ENCODE measurements at regions not wholly inside any gene's neighbourhood (a gene's known extent, or its start where the extent isn't known, plus 50 kb on each side); places are given as distances from the start of the nearest gene placed in this dataset.

GRCh38 chr11:16669799-16670415 is 68.5 kb upstream of the C11orf58 start:
- Histone ChIP-seq H3K27me3 (ENCODE audit: control insufficient read depth, insufficient read depth, low read length) (no peaks in the 10 kb centered on the region), H3K4me3 (ENCODE audit: low read depth in 2 of 2, low read length in 2 of 2) (no peak overlapping the region), H3K4me1 (ENCODE audit: control insufficient read depth, insufficient read depth, low read length) (no peaks in the 10 kb centered on the region), H3K9me3 (ENCODE audit: control insufficient read depth, insufficient read depth, low read depth, low read length) (no peaks in the 10 kb centered on the region), H3K36me3 (ENCODE audit: control insufficient read depth, insufficient read depth, low read length) (no peaks in the 10 kb centered on the region), H3K27ac (ENCODE audit: low read length) (no peak overlapping the region)
- BruUV-seq (replicated peaks): no TSS peak
- CTCF ChIA-PET: no interaction called here
- TF ChIP-seq TCF7L2 (IDR thresholded peaks at IDR 0.05; ENCODE audit: low read depth, low read length) (no peak), CTCF (IDR thresholded peaks at IDR 0.05) (no peak), REST (IDR thresholded peaks at IDR 0.05; ENCODE audit: insufficient read depth in 1 of 2, low read depth in 2 of 2, low read length in 1 of 2) (no peak), SIN3A (IDR thresholded peaks at IDR 0.05; ENCODE audit: borderline replicate concordance, insufficient read depth, low read depth, low read length) (no peak), POLR2AphosphoS5 (IDR thresholded peaks at IDR 0.05; ENCODE audit: low read depth, low read length) (no peak)
- in situ Hi-C loops (cut with HindIII; ENCODE audit: low pct_unique_long_range_greater_than_20kb, low sequenced_read_pairs) (no loop called here), intact Hi-C loops (cut with micrococcal nuclease; ENCODE audit: unreplicated experiment) (no loop called here)
- POLR2A ChIA-PET: no interaction called here
- no peak for DNase-seq (ENCODE audit: low read depth, low spot score)
- no peak for ATAC-seq

GRCh38 chr11:16632295-16633200 is 105.9 kb upstream of the C11orf58 start:
- no peaks in the 10 kb centered on the region for H3K9me3 ChIP-seq (ENCODE audit: control insufficient read depth, insufficient read depth, low read depth, low read length)
- H3K36me3 ChIP-seq (ENCODE audit: control insufficient read depth, insufficient read depth, low read length): no peaks in the 10 kb centered on the region
- in situ Hi-C loops (cut with HindIII; ENCODE audit: low pct_unique_long_range_greater_than_20kb, low sequenced_read_pairs): no loop called here
- TF ChIP-seq TCF7L2 (IDR thresholded peaks at IDR 0.05; ENCODE audit: low read depth, low read length): no peak
- no peak for TF ChIP-seq SIN3A (IDR thresholded peaks at IDR 0.05; ENCODE audit: borderline replicate concordance, insufficient read depth, low read depth, low read length)
- no peak for TF ChIP-seq REST (IDR thresholded peaks at IDR 0.05; ENCODE audit: insufficient read depth in 1 of 2, low read depth in 2 of 2, low read length in 1 of 2)
- no peak for TF ChIP-seq POLR2AphosphoS5 (IDR thresholded peaks at IDR 0.05; ENCODE audit: low read depth, low read length)
- TF ChIP-seq CTCF (IDR thresholded peaks at IDR 0.05): peak; percentile 69
- intact Hi-C loops (cut with micrococcal nuclease; ENCODE audit: unreplicated experiment): no loop called here
- POLR2A ChIA-PET: no interaction called here
- no peak overlapping the region for H3K27ac ChIP-seq (ENCODE audit: low read length)
- ATAC-seq (0 out of 2 replicates have a peak, but pooled peaks have one; percentile 63), DNase-seq (ENCODE audit: low read depth, low spot score) (no peak)
- peak overlapping the region in 1 of 2 experiments; percentile 4; a peak in 1 of 4 replicates for H3K4me3 ChIP-seq (ENCODE audit: low read depth in 2 of 2, low read length in 2 of 2)
- no TSS peak for BruUV-seq (replicated peaks)
- CTCF ChIA-PET: no interaction called here
- H3K27me3 ChIP-seq (ENCODE audit: control insufficient read depth, insufficient read depth, low read length): no peaks in the 10 kb centered on the region
- no peaks in the 10 kb centered on the region for H3K4me1 ChIP-seq (ENCODE audit: control insufficient read depth, insufficient read depth, low read length)
